ENCODE measurements at regions not wholly inside any gene's neighbourhood (a gene's known extent, or its start where the extent isn't known, plus 50 kb on each side); places are given as distances from the start of the nearest gene placed in this dataset.

GRCh38 chr2:224190234-224190935 lies 151.3 kb upstream of the SERPINE2 start (continued):
- TF ChIP-seq MYB (IDR thresholded peaks at IDR 0.05; ENCODE audit: borderline replicate concordance, low read depth, low read length) (no peak), ZBTB11 (CRISPR knock-in tag; IDR thresholded peaks at IDR 0.05) (no peak), JUND (IDR thresholded peaks at IDR 0.05; ENCODE audit: low read depth, low read length) (no peak), CEBPB (IDR thresholded peaks at IDR 0.05; ENCODE audit: borderline replicate concordance in 1 of 2, low read depth in 2 of 2, low read length in 2 of 2) (no peak), ZNF622 (IDR thresholded peaks at IDR 0.05) (no peak), ZNF217 (IDR thresholded peaks at IDR 0.05) (no peak), CREM (IDR thresholded peaks at IDR 0.05; ENCODE audit: low read depth) (no peak)

- no peak for FAIRE-seq
- H3K4me3 ChIP-seq, result no peak overlapping the region
- RAD21 ChIA-PET (ENCODE audit: unreplicated experiment), result no interaction called here
- H3K27ac ChIP-seq (ENCODE audit: control insufficient read depth, insufficient read depth), result no peak overlapping the region
- H3K36me3 ChIP-seq (ENCODE audit: control insufficient read depth in 2 of 2, insufficient read depth in 2 of 2, low read length in 1 of 2), result no peaks in the 10 kb centered on the region
- no peaks in the 10 kb centered on the region for H3K79me2 ChIP-seq (ENCODE audit: control insufficient read depth, insufficient read depth, low read length)
- intact Hi-C loops (cut with micrococcal nuclease; ENCODE audit: unreplicated experiment) (no loop called here), in situ Hi-C loops (cut with MboI) (no loop called here)
- no peak overlapping the region for H3K9ac ChIP-seq (ENCODE audit: control insufficient read depth, insufficient read depth, low read length)
- SMC1A ChIA-PET (ENCODE audit: uncharacterized antibody, unreplicated experiment), result no interaction called here
- no peak overlapping the region for H3K4me2 ChIP-seq (ENCODE audit: control insufficient read depth, insufficient read depth)
- POLR2A ChIA-PET, result no interaction called here
- no peaks in the 10 kb centered on the region for H3K9me3 ChIP-seq (replicated peaks; ENCODE audit: control insufficient read depth, insufficient read depth, low read length)
- no TSS peak for BruUV-seq (replicated peaks)
- no peak overlapping the region for H2AFZ ChIP-seq (ENCODE audit: control insufficient read depth, low read depth, low read length)
- no peaks in the 10 kb centered on the region for H4K20me1 ChIP-seq (ENCODE audit: control insufficient read depth, insufficient read depth)
- no peaks in the 10 kb centered on the region for H3K4me1 ChIP-seq (ENCODE audit: control insufficient read depth, insufficient read depth, low read length)
- CTCF ChIA-PET, result no interaction called here
- 96% methylated on average over 1 of the region's 1 CpG for WGBS (ENCODE audit: insufficient coverage, insufficient replicate concordance, low lambda C conversion rate, missing lambda C conversion rate)
- H3K27me3 ChIP-seq (replicated peaks in 1 of 2; ENCODE audit: control insufficient read depth in 2 of 2, insufficient read depth in 2 of 2, low read length in 1 of 2), result no peaks in the 10 kb centered on the region
- no peak for DNase-seq (ENCODE audit: low read depth, low spot score)
- ATAC-seq, result no peak
- no peak for TF ChIP-seq TCF7 (IDR thresholded peaks at IDR 0.05; ENCODE audit: borderline replicate concordance)
- no peak for TF ChIP-seq ZNF274 (IDR thresholded peaks at IDR 0.05; ENCODE audit: insufficient read depth, insufficient read length)
- TF ChIP-seq PRDM15 (CRISPR knock-in tag; IDR thresholded peaks at IDR 0.05), result no peak
- no peak for TF ChIP-seq E2F4 (IDR thresholded peaks at IDR 0.05; ENCODE audit: low read depth, low read length)
- no peak for TF ChIP-seq TBL1XR1 (IDR thresholded peaks at IDR 0.05; ENCODE audit: low read depth, low read length)
- no peak for TF ChIP-seq SREBF1 (IDR thresholded peaks at IDR 0.05; ENCODE audit: low read length)
- TF ChIP-seq HDAC6 (IDR thresholded peaks at IDR 0.05; ENCODE audit: unreplicated experiment), result no peak
- no peak for TF ChIP-seq WRNIP1 (IDR thresholded peaks at IDR 0.05; ENCODE audit: borderline replicate concordance, low read depth, low read length)
- no peak for TF ChIP-seq POLR2AphosphoS5 (IDR thresholded peaks at IDR 0.05; ENCODE audit: low read length)
- no peak for TF ChIP-seq SRF (IDR thresholded peaks at IDR 0.05; ENCODE audit: low read depth in 2 of 2, low read length in 2 of 2)
Measured at GRCh38 chr2:224187220-224187619, 148.1 kb upstream of the SERPINE2 start.

Data from GM12878 (cell line).